Activated CD4-positive, alpha-beta T cell treated with anti-CD3 and anti-CD28 coated beads, Interleukin-2, amount 50 U/mL, for 1 hour (primary cell): ENCODE measurements at regions not wholly inside any gene's neighbourhood (a gene's known extent, or its start where the extent isn't known, plus 50 kb on each side); places are given as distances from the start of the nearest gene placed in this dataset.
"Not testable (repeated sequence)": the region's sequence is repeated elsewhere in the genome, so short reads cannot be mapped to it uniquely, and the experiment has no call there.

Experiments
- DNase-seq: peaks from one replicate; pipeline ENCODE4 v3.0.0-alpha.2; 2020

GRCh38 chr4:141543176-141543575 lies 93.2 kb upstream of the IL15 start:
- no peak for DNase-seq

- no peak for DNase-seq
Observed at GRCh38 chr4:141543706-141544105, 92.7 kb upstream of the IL15 start.

- DNase-seq, result no peak
Observed at GRCh38 chr4:141548791-141549190, 87.6 kb upstream of the IL15 start.

GRCh38 chr4:141560056-141560455 lies 76.3 kb upstream of the IL15 start:
- DNase-seq, result no peak

- no peak for DNase-seq
Observed at GRCh38 chr4:141562649-141563048, 73.7 kb upstream of the IL15 start.

GRCh38 chr4:141563723-141564122 lies 72.7 kb upstream of the IL15 start:
- DNase-seq, result no peak

- DNase-seq, result not testable (repeated sequence)
Observed at GRCh38 chr4:141564961-141565360, 71.4 kb upstream of the IL15 start.

- DNase-seq, result no peak
Observed at GRCh38 chr4:141565379-141566089, 70.8 kb upstream of the IL15 start.

- DNase-seq, result no peak
Observed at GRCh38 chr4:141567326-141567915, 69.0 kb upstream of the IL15 start.

GRCh38 chr4:141569141-141569540 lies 67.2 kb upstream of the IL15 start:
- DNase-seq, result no peak

- DNase-seq, result no peak
Observed at GRCh38 chr4:141570290-141570689, 66.1 kb upstream of the IL15 start.

- DNase-seq, result no peak
Observed at GRCh38 chr4:141571362-141571761, 65.0 kb upstream of the IL15 start.

- DNase-seq, result no peak
Observed at GRCh38 chr4:141571793-141572192, 64.6 kb upstream of the IL15 start.

GRCh38 chr4:141573678-141574077 lies 62.7 kb upstream of the IL15 start:
- DNase-seq, result no peak

- DNase-seq, result no peak
Observed at GRCh38 chr4:141575884-141576283, 60.5 kb upstream of the IL15 start.

- DNase-seq, result no peak
Observed at GRCh38 chr4:141576585-141577110, 59.7 kb upstream of the IL15 start.

GRCh38 chr4:141578451-141578850 lies 57.9 kb upstream of the IL15 start:
- DNase-seq, result no peak

GRCh38 chr4:141580523-141580922 lies 55.9 kb upstream of the IL15 start:
- no peak for DNase-seq
